Suppressor macrophage treated with lipopolysaccharide for 1 hour (primary cell): ENCODE measurements at regions not wholly inside any gene's neighbourhood (a gene's known extent, or its start where the extent isn't known, plus 50 kb on each side); places are given as distances from the start of the nearest gene placed in this dataset.

Source experiments
- DNase-seq, 3 donors: peaks; one replicate each; pipeline ENCODE4 v3.0.0-alpha.2; 2020 to 2022

GRCh38 chr6:164275773-164276172 lies 861.3 kb downstream of the QKI start:
- no peak for DNase-seq

- DNase-seq = no peak
Observed at GRCh38 chr6:164274493-164274892, 860.0 kb downstream of the QKI start.

GRCh38 chr6:164273491-164273890 lies 859.0 kb downstream of the QKI start:
- DNase-seq = no peak

GRCh38 chr6:164266851-164267250 lies 852.3 kb downstream of the QKI start:
- no peak for DNase-seq

- DNase-seq = no peak
Observed at GRCh38 chr6:164262348-164262747, 847.8 kb downstream of the QKI start.

- DNase-seq = no peak
Observed at GRCh38 chr6:164258421-164258820, 843.9 kb downstream of the QKI start.

- no peak for DNase-seq
Observed at GRCh38 chr6:164252948-164253347, 838.4 kb downstream of the QKI start.

- DNase-seq = no peak
Observed at GRCh38 chr6:164252291-164252690, 837.8 kb downstream of the QKI start.

- DNase-seq = no peak
Observed at GRCh38 chr6:164247106-164247505, 832.6 kb downstream of the QKI start.

- DNase-seq = no peak
Observed at GRCh38 chr6:164246082-164246481, 831.6 kb downstream of the QKI start.

- DNase-seq = no peak
Observed at GRCh38 chr6:164243949-164244348, 829.4 kb downstream of the QKI start.

- no peak for DNase-seq
Observed at GRCh38 chr6:164243012-164243610, 828.6 kb downstream of the QKI start.

GRCh38 chr6:164230804-164231203 lies 816.3 kb downstream of the QKI start:
- DNase-seq = no peak

GRCh38 chr6:164230259-164230658 lies 815.7 kb downstream of the QKI start:
- no peak for DNase-seq

GRCh38 chr6:164229716-164230115 lies 815.2 kb downstream of the QKI start:
- no peak for DNase-seq

- DNase-seq = no peak
Observed at GRCh38 chr6:164227952-164228522, 813.5 kb downstream of the QKI start.

GRCh38 chr6:164216839-164217238 lies 802.3 kb downstream of the QKI start:
- DNase-seq = no peak

- no peak for DNase-seq
Observed at GRCh38 chr6:164216368-164216767, 801.9 kb downstream of the QKI start.

- no peak for DNase-seq
Observed at GRCh38 chr6:164214066-164214465, 799.5 kb downstream of the QKI start.

- DNase-seq = no peak
Observed at GRCh38 chr6:164211254-164211653, 796.7 kb downstream of the QKI start.

- no peak for DNase-seq
Observed at GRCh38 chr6:164210783-164211182, 796.3 kb downstream of the QKI start.

- no peak for DNase-seq
Observed at GRCh38 chr6:164210323-164210722, 795.8 kb downstream of the QKI start.

GRCh38 chr6:164208371-164208770 lies 793.9 kb downstream of the QKI start:
- DNase-seq = no peak

GRCh38 chr6:164206807-164207423 lies 792.4 kb downstream of the QKI start:
- no peak for DNase-seq

GRCh38 chr6:164200071-164200470 lies 785.6 kb downstream of the QKI start:
- no peak for DNase-seq
